GM13977 (cell line): ENCODE measurements at regions not wholly inside any gene's neighbourhood (a gene's known extent, or its start where the extent isn't known, plus 50 kb on each side); places are given as distances from the start of the nearest gene placed in this dataset.
"Not testable (repeated sequence)": the region's sequence is repeated elsewhere in the genome, so short reads cannot be mapped to it uniquely, and the experiment has no call there.

Experiments
- DNase-seq: peaks from one replicate; pipeline ENCODE4 v3.0.0; 2012; ENCODE audit warnings: low spot score
- CTCF ChIP-seq: IDR thresholded peaks from 2 replicates; pipeline ENCODE4 v1.5.1; 2012; ENCODE audit warnings: mild to moderate bottlenecking, control low read depth; ENCODE audit not compliant: insufficient read depth; ENCODE audit errors: extremely low read depth, missing control alignments
- in situ Hi-C: fragments of 300-500 bp; cut with MboI; formaldehyde crosslinking; loops from one replicate; pipeline ENCODE4 v1.12.0; 2022; ENCODE audit warnings: low sequenced_read_pairs, low pct_unique_long_range_greater_than_20kb, mixed read lengths, inconsistent platforms; ENCODE audit not compliant: unreplicated experiment

DNA sequence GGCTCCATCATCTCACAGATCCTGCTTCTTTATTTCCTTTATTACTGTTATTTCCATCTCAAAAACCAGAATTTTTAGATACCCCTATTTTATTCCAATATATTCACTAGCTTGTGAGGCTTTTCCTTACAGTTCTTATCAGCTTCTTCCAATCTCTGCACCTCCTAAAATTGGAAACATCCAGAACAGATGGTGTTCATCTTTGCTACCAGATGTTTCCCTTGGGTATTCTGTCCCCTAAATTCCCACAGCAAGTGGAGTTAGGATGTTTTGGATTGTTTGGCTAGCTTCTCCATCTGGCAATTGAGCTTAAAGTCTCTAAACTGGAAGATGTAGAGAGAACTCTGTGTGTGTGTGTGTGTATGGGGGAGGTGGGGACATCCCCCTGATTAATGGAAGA is 580.4 kb downstream of the DTWD2 start:
- no peak for DNase-seq
- in situ Hi-C loops: no loop called here
- TF ChIP-seq CTCF: no peak

- no peak for DNase-seq
- in situ Hi-C loops: no loop called here
- no peak for TF ChIP-seq CTCF
Observed at GRCh38 chr5:118405650-118406061, 582.7 kb downstream of the DTWD2 start.

- DNase-seq: no peak
- in situ Hi-C loops: no loop called here
- TF ChIP-seq CTCF: no peak
Observed at GRCh38 chr5:118397236-118397635, 591.1 kb downstream of the DTWD2 start.

- in situ Hi-C loops: no loop called here
- TF ChIP-seq CTCF: no peak
- DNase-seq: no peak
Observed at GRCh38 chr5:118392491-118392890, 595.9 kb downstream of the DTWD2 start.

DNA sequence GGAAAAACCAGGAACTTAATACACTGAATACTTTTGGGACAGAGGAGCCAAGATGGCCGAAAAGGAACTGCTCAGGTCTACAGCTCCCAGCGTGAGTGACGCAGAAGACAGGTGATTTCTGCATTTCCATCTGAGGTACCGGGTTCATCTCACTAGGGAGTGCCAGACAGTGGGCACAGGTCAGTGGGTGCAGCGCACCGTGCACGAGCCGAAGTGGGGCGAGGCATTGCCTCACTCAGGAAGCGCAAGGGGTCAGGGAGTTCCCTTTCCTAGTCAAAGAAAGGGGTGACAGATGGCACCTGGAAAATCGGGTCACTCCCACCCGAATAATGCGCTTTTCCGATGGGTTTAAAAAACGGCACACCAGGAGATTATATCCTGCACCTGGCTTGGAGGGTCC is 605.4 kb downstream of the DTWD2 start:
- in situ Hi-C loops, DNase-seq: not testable (repeated sequence)

GRCh38 chr5:118379470-118379869 is 608.9 kb downstream of the DTWD2 start:
- no peak for DNase-seq
- TF ChIP-seq CTCF: no peak
- in situ Hi-C loops: no loop called here

DNA sequence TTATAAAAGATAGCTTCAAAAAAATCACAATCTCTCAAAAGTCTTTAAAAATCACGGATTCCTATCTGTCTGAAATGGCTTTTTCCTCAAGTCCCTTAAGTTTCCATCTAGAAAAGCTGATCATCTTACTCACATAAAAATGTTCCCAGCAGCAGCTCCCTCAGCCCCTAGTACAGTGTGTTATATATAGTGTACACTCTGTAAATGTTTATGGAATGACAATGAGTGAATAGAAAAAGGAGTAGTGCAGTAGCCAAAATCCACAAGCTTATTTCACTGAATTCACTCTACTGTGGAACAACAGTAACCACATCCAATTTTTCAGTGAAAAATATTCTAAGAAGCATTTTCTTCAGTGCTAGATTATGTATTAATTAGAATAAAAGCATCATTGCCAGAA is 609.4 kb downstream of the DTWD2 start:
- TF ChIP-seq CTCF: no peak
- DNase-seq: no peak
- in situ Hi-C loops: no loop called here
